ENCODE measurements at regions not wholly inside any gene's neighbourhood (a gene's known extent, or its start where the extent isn't known, plus 50 kb on each side); places are given as distances from the start of the nearest gene placed in this dataset.

GRCh38 chr7:106775975-106776607 lies 89.0 kb upstream of the PIK3CG start:
- DNase-seq = no peak

GRCh38 chr7:106776618-106777347 lies 88.3 kb upstream of the PIK3CG start:
- DNase-seq = no peak

GRCh38 chr7:106777674-106778299 lies 87.3 kb upstream of the PIK3CG start:
- DNase-seq = no peak

GRCh38 chr7:106778656-106779250 lies 86.3 kb upstream of the PIK3CG start:
- DNase-seq = no peak

- no peak for DNase-seq
These were observed 85.2 kb upstream of the PIK3CG start for GRCh38 chr7:106779877-106780276.

- no peak for DNase-seq
These were observed 84.1 kb upstream of the PIK3CG start for GRCh38 chr7:106781007-106781406.

GRCh38 chr7:106781828-106782544 lies 83.1 kb upstream of the PIK3CG start:
- no peak for DNase-seq

GRCh38 chr7:106783286-106783685 lies 81.8 kb upstream of the PIK3CG start:
- no peak for DNase-seq

- no peak for DNase-seq
These were observed 76.4 kb upstream of the PIK3CG start for GRCh38 chr7:106788637-106789036.

GRCh38 chr7:106791526-106791925 lies 73.6 kb upstream of the PIK3CG start:
- no peak for DNase-seq

- no peak for DNase-seq
These were observed 72.7 kb upstream of the PIK3CG start for GRCh38 chr7:106792233-106792926.

- DNase-seq = no peak
These were observed 71.8 kb upstream of the PIK3CG start for GRCh38 chr7:106793015-106793975.

GRCh38 chr7:106794276-106795083 lies 70.6 kb upstream of the PIK3CG start:
- DNase-seq = no peak

GRCh38 chr7:106795084-106795876 lies 69.8 kb upstream of the PIK3CG start:
- DNase-seq = no peak

- no peak for DNase-seq
These were observed 69.2 kb upstream of the PIK3CG start for GRCh38 chr7:106795877-106796231.

- DNase-seq = no peak
These were observed 67.1 kb upstream of the PIK3CG start for GRCh38 chr7:106797937-106798336.

GRCh38 chr7:106802589-106802988 lies 62.5 kb upstream of the PIK3CG start:
- no peak for DNase-seq

GRCh38 chr7:106806556-106806955 lies 58.5 kb upstream of the PIK3CG start:
- no peak for DNase-seq

GRCh38 chr7:106807474-106807873 lies 57.6 kb upstream of the PIK3CG start:
- DNase-seq = no peak

Measured in C1 segment of cervical spinal cord (tissue), 14 donors.